AG08395 (cell line): ENCODE measurements at regions not wholly inside any gene's neighbourhood (a gene's known extent, or its start where the extent isn't known, plus 50 kb on each side); places are given as distances from the start of the nearest gene placed in this dataset.
"Not testable (repeated sequence)": the region's sequence is repeated elsewhere in the genome, so short reads cannot be mapped to it uniquely, and the experiment has no call there.

Experiments used
- DNase-seq: peaks from one replicate; pipeline ENCODE4 v3.0.0; 2012; ENCODE audit warnings: mixed read lengths, low spot score

- no peak for DNase-seq
These were observed 645.3 kb downstream of the FRK start for GRCh38 chr6:115415378-115415777.

- not testable (repeated sequence) for DNase-seq
These were observed 645.8 kb downstream of the FRK start for GRCh38 chr6:115414916-115415315.

GRCh38 chr6:115411756-115412155 is 648.9 kb downstream of the FRK start:
- DNase-seq = no peak

- DNase-seq = no peak
These were observed 656.2 kb downstream of the FRK start for GRCh38 chr6:115404446-115404845.

DNA sequence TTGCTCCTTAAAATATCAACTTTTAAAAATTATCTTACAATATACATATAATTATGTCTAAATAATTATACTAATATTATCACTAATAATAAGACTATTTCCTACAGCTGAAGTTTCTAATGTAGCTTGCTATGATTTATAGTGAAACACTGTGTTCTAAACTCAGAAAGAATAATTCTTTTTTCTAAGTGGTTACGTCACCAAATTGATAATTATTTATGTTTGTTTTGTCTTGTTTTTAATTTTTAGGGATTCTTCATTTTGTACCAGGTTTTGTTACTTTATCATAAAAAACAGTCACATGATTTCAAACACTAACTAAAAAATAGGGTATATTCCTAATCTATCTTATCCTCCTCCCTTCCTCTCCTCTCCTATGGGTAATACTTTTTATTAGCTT is 662.1 kb downstream of the FRK start:
- DNase-seq = no peak

DNA sequence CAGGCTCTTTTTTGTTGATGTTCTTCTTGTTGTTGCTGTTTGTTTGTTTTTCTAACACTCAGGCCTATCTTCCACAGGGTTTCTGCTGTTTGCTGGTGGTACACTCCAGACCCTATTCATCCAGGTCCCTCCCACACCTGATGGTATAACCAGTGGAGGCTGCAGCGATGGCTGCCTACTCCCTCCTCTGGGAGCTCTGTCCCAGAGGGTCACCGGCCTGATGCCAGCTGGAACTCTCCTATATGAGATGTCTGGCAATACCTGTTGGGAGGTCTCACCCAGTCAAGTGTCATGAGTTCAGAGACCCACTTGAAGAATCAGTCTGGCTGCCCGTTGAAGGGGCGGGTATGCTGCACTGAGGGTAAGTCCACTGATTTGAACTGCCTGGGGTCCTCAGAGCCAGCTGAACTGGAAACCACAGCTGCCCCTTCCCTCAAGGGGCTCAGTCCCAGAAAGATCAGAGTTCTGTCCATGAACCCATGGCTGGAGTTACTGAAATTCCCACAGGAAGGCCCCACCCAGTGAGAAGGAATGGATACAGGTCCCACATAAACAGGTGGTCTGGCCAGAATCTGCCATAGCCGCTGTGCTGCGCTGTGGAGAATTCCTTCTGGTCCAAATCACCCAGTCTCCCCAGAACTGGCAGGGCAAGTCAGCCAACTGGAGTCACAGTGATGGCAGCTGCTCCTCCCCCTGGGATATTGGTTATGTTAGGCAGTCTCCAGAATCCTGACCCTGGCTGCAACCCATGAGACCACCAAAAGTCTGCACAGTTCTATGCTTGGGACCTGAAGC is 664.4 kb downstream of the FRK start:
- no peak for DNase-seq

- DNase-seq = no peak
These were observed 666.9 kb downstream of the FRK start for GRCh38 chr6:115393821-115394220.

DNA sequence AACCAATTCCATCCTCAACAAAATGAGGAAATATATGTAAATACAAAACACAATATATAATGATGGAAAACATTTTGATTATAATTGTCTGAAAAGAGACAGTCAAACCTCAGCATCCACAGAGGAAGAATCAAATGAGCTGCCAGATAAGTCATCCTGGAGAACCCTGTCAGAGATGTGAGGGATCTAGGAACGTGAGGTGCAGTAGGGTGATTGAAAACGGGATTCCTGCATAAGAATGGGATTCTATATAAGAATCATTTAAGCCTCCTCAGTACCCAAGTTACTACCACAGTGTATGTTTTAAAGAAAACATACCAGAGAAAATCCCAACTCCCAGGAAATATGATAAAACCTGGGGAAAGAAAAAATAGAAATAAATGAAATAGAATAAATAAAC is 690.5 kb downstream of the FRK start:
- DNase-seq = no peak

DNA sequence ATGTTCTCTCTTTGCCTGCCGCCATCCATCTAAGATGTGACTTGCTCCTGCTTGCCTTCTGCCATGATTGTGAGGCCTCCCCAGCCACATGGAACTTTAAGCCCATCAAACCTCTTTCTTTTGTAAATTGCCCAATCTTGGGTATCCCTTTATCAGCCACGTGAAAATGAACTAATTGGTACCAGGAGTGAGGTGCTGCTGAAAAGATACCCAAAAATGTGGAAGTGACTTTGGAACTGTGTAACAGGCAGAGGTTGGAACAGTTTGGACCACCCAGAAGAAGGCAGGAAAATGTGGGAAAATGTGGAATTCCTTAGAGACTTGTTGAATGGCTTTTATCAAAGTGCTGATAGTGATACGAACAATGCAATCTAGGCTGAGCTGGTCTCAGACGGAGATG is 694.9 kb downstream of the FRK start:
- no peak for DNase-seq

DNA sequence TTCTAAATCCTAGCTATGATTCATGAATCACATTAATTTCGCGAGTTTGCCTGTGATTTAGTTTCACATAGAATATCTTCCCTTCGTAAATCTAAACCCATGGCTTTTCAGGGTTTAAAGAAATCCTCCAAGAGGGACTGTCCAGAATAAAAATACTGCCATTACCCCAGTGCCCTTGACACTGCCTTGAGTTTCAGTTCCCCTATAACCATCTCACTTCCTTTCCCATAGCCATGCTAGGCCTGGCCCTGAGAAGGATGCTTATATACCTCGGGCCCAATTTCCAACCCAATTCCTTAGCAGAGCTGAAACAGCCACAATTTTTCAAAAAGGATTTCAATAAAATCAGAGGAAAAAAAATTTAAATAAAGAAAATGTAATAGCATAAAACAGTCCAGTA is 697.3 kb downstream of the FRK start:
- no peak for DNase-seq

- DNase-seq = no peak
These were observed 698.5 kb downstream of the FRK start for GRCh38 chr6:115362234-115362633.

GRCh38 chr6:115360602-115361325 is 699.9 kb downstream of the FRK start:
- no peak for DNase-seq

GRCh38 chr6:115358616-115359015 is 702.1 kb downstream of the FRK start:
- DNase-seq = no peak

DNA sequence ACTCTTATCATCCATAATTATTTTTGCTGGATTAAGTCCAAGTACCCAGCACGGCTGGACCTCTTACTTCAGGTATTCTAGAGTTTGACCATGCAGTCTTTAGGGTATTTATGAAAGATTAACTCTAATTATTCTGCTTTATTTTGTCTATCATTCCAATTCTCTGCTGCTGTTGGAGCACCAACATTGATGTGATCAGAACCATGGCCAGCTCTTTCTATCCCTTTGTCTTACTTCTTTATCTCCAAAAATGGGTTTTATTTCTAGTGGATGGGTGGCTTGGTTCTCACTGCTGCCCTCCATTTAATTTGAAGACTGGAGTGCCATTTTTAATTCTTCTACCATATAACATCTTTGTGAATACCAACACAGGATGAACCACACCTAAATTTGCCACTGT is 704.3 kb downstream of the FRK start:
- DNase-seq = no peak

DNA sequence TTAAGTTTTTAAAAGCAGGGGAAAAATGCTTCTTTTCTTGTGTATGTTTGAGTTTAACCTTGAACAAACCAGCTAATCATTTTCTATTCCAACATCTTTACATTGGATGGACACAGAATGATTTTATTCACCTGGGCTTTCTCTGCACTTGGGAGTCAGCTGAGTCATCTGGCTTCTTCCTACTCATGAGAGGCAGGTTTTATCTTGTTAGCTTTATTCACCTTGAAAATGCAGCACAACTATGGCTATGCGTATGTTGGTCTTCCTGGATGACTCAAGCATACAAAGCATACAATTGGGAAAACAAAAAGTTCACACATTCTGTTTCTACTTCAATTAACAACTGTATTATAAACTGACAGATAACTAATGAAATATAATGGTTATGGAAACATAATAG is 737.7 kb downstream of the FRK start:
- DNase-seq = no peak

DNA sequence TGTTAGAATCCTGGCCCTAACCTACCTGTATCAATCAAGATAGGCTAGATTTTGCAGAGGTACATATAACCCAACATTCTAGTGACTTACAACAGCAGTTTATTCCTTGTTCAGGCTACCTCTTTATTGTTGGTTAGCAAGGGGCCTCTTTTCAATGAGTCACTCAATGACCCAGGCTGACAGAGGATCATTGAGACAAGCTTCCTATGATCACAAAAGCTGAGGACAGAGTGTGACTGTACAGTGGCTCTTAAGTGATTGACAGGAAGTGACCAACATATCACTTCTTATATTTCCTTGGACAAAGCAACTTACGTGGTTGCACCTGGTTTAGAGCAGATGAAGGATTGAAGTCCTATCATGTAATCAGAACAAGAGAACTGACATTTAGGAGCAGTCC is 740.9 kb downstream of the FRK start:
- no peak for DNase-seq

GRCh38 chr6:115310156-115310555 is 750.5 kb downstream of the FRK start:
- no peak for DNase-seq

DNA sequence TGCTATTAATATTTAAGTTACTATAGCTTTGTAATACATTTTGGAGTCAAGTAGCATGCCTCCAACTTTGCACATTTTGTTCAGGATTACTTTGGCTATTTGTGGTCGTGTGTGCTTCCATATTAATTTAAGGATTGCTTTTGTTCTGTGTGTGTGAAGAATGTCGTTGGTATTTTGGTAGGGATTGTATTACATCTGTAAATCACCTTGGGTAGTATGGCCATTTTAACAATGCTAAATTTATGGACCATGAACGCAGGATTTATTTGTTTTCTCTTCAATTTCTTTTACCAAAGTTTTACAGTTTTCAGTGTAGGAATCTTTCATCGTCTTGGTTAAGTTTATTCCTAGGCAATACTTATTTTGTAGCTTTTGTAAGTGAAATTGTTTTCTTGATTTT is 758.0 kb downstream of the FRK start:
- no peak for DNase-seq

- DNase-seq = no peak
These were observed 773.2 kb downstream of the FRK start for GRCh38 chr6:115287467-115287866.

DNA sequence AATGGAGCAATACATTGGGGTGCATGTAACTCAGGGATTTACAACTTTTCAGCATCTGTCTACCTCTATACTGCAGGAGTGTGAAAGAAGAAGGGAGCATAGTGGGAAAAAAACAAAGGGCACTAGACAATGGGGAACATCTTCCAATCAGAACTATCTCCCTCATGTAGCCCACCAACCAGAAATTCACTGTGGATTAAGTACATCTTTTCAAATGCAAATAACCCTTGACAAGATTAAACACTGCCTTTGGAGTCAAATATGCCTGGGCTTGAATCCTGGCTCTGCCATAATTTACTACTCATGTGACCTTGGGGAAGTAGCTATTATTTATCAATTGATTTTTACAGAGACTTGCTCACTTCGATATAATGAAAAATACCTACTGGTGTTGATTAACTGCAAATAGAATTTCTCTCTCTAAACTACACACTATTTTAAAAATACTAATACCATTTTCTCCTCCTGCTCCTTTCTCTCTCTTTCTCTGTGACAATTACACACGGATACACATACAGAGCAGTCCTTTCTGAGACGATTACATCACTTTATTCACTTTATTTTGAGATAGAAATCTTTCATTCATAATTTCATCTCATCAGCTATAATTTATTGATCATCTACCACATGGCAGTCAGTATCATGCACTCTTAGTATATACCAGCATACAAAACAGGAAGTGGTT is 783.7 kb downstream of the FRK start:
- no peak for DNase-seq

- DNase-seq = no peak
These were observed 788.4 kb downstream of the FRK start for GRCh38 chr6:115272311-115272710.

DNA sequence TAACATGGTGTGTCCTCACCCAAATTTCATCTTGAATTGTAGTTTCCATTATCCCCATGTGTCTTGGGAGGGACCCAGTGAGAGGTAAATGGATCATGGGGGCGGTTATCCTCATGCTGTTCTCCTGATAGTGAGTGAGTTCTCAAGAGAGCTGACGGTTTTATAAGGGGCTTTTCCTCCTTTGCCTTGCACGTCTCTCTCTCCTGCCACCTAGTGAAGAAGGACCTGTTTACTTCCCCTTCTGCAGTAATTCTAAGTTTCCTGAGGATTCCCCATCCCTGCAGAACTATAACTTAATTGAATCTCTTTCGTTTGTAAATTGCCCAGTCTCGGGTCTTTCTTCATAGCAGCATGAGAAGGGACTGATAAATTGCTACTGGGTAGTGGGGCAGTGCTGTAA is 789.3 kb downstream of the FRK start:
- DNase-seq = no peak

DNA sequence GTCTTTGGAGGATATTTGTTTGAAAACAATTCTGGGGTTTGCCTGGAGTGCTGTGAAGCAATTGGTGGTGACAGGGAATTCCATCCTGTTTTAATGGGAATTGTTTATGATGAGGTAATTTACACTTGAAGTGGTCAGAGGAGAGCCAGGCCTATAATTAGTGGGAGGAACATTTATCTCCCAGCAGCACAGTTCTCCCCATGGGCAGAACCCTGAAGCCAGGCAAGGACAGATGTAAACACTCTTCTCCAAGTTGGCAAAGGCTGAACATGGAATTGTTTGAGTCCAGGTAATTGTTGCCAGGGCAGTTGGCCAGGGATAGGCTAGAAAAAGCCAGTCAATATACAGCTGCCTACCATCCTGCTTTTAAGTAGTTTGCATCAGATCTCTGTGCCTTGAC is 789.7 kb downstream of the FRK start:
- no peak for DNase-seq
